ENCODE measurements at regions not wholly inside any gene's neighbourhood (a gene's known extent, or its start where the extent isn't known, plus 50 kb on each side); places are given as distances from the start of the nearest gene placed in this dataset.

- H3K9ac ChIP-seq (ENCODE audit: low read length) = no peak overlapping the region
- H3K4me3 ChIP-seq (ENCODE audit: low read length) = no peak overlapping the region
- no peak overlapping the region for H3K27ac ChIP-seq (ENCODE audit: low read length)
- DNase-seq = no peak
- no peaks in the 10 kb centered on the region for H3K79me2 ChIP-seq (ENCODE audit: low read length)
- H3K9me3 ChIP-seq (ENCODE audit: low read length) = no peaks in the 10 kb centered on the region
- no peaks in the 10 kb centered on the region for H4K20me1 ChIP-seq (ENCODE audit: insufficient read depth, low read depth, low read length)
- no peaks in the 10 kb centered on the region for H3K9me2 ChIP-seq (replicated peaks; ENCODE audit: insufficient read depth, low read length)
- H3K4me1 ChIP-seq (ENCODE audit: low read length) = no peaks in the 10 kb centered on the region
- no peaks in the 10 kb centered on the region for H3K27me3 ChIP-seq (ENCODE audit: low read length)
- no peak overlapping the region for H3K4me2 ChIP-seq (ENCODE audit: low read depth, low read length, poor library complexity, severe bottlenecking)
- no peaks in the 10 kb centered on the region for H3K36me3 ChIP-seq (ENCODE audit: insufficient read depth, low read length)
- no peak overlapping the region for H2AFZ ChIP-seq (ENCODE audit: low read length)
Measured at GRCh38 chr4:111676533-111676932, 468.7 kb upstream of the FAM241A start.

GRCh38 chr4:111678479-111678878, 466.8 kb upstream of the FAM241A start:
- Histone ChIP-seq H3K9me3 (ENCODE audit: low read length) (no peaks in the 10 kb centered on the region), H3K27me3 (ENCODE audit: low read length) (no peaks in the 10 kb centered on the region), H3K36me3 (ENCODE audit: insufficient read depth, low read length) (no peaks in the 10 kb centered on the region), H3K4me2 (ENCODE audit: low read depth, low read length, poor library complexity, severe bottlenecking) (no peak overlapping the region), H3K4me1 (ENCODE audit: low read length) (no peaks in the 10 kb centered on the region), H3K79me2 (ENCODE audit: low read length) (no peaks in the 10 kb centered on the region), H3K9ac (ENCODE audit: low read length) (no peak overlapping the region), H3K4me3 (ENCODE audit: low read length) (no peak overlapping the region), H3K27ac (ENCODE audit: low read length) (no peak overlapping the region), H2AFZ (ENCODE audit: low read length) (no peak overlapping the region), H3K9me2 (replicated peaks; ENCODE audit: insufficient read depth, low read length) (no peaks in the 10 kb centered on the region), H4K20me1 (ENCODE audit: insufficient read depth, low read depth, low read length) (no peaks in the 10 kb centered on the region)
- DNase-seq = no peak

- H3K4me3 ChIP-seq (ENCODE audit: low read length) = no peak overlapping the region
- no peak overlapping the region for H3K4me2 ChIP-seq (ENCODE audit: low read depth, low read length, poor library complexity, severe bottlenecking)
- H2AFZ ChIP-seq (ENCODE audit: low read length) = no peak overlapping the region
Measured at GRCh38 chr4:111678908-111679307, 466.3 kb upstream of the FAM241A start.

GRCh38 chr4:111681270-111681669, 464.0 kb upstream of the FAM241A start:
- no peaks in the 10 kb centered on the region for H3K4me1 ChIP-seq (ENCODE audit: low read length)
- no peaks in the 10 kb centered on the region for H3K9me2 ChIP-seq (replicated peaks; ENCODE audit: insufficient read depth, low read length)
- H3K4me3 ChIP-seq (ENCODE audit: low read length) = no peak overlapping the region
- no peak overlapping the region for H3K4me2 ChIP-seq (ENCODE audit: low read depth, low read length, poor library complexity, severe bottlenecking)
- H3K36me3 ChIP-seq (ENCODE audit: insufficient read depth, low read length) = no peaks in the 10 kb centered on the region
- H4K20me1 ChIP-seq (ENCODE audit: insufficient read depth, low read depth, low read length) = no peaks in the 10 kb centered on the region
- H2AFZ ChIP-seq (ENCODE audit: low read length) = no peak overlapping the region
- DNase-seq = no peak
- no peaks in the 10 kb centered on the region for H3K79me2 ChIP-seq (ENCODE audit: low read length)
- H3K27me3 ChIP-seq (ENCODE audit: low read length) = no peaks in the 10 kb centered on the region
- H3K27ac ChIP-seq (ENCODE audit: low read length) = no peak overlapping the region
- H3K9me3 ChIP-seq (ENCODE audit: low read length) = no peaks in the 10 kb centered on the region
- H3K9ac ChIP-seq (ENCODE audit: low read length) = no peak overlapping the region

More at GRCh38 chr4:111678908-111679307, 466.3 kb upstream of the FAM241A start:
- Histone ChIP-seq H3K27me3 (ENCODE audit: low read length) (no peaks in the 10 kb centered on the region), H3K9me3 (ENCODE audit: low read length) (no peaks in the 10 kb centered on the region), H4K20me1 (ENCODE audit: insufficient read depth, low read depth, low read length) (no peaks in the 10 kb centered on the region), H3K27ac (ENCODE audit: low read length) (no peak overlapping the region), H3K9ac (ENCODE audit: low read length) (no peak overlapping the region), H3K4me1 (ENCODE audit: low read length) (no peaks in the 10 kb centered on the region), H3K79me2 (ENCODE audit: low read length) (no peaks in the 10 kb centered on the region), H3K9me2 (replicated peaks; ENCODE audit: insufficient read depth, low read length) (no peaks in the 10 kb centered on the region), H3K36me3 (ENCODE audit: insufficient read depth, low read length) (no peaks in the 10 kb centered on the region)
- no peak for DNase-seq

GRCh38 chr4:111681751-111682150, 463.5 kb upstream of the FAM241A start:
- no peaks in the 10 kb centered on the region for H4K20me1 ChIP-seq (ENCODE audit: insufficient read depth, low read depth, low read length)

GRCh38 chr4:111685205-111685604, 460.0 kb upstream of the FAM241A start:
- Histone ChIP-seq H3K4me1 (ENCODE audit: low read length) (no peaks in the 10 kb centered on the region), H3K36me3 (ENCODE audit: insufficient read depth, low read length) (no peaks in the 10 kb centered on the region), H3K27me3 (ENCODE audit: low read length) (no peaks in the 10 kb centered on the region), H3K4me2 (ENCODE audit: low read depth, low read length, poor library complexity, severe bottlenecking) (no peak overlapping the region), H2AFZ (ENCODE audit: low read length) (no peak overlapping the region), H3K79me2 (ENCODE audit: low read length) (no peaks in the 10 kb centered on the region), H3K9me3 (ENCODE audit: low read length) (no peaks in the 10 kb centered on the region), H4K20me1 (ENCODE audit: insufficient read depth, low read depth, low read length) (no peaks in the 10 kb centered on the region), H3K9ac (ENCODE audit: low read length) (no peak overlapping the region), H3K4me3 (ENCODE audit: low read length) (no peak overlapping the region), H3K9me2 (replicated peaks; ENCODE audit: insufficient read depth, low read length) (no peaks in the 10 kb centered on the region), H3K27ac (ENCODE audit: low read length) (no peak overlapping the region)
- DNase-seq = no peak

More at GRCh38 chr4:111681751-111682150, 463.5 kb upstream of the FAM241A start:
- H3K79me2 ChIP-seq (ENCODE audit: low read length) = no peaks in the 10 kb centered on the region
- no peaks in the 10 kb centered on the region for H3K36me3 ChIP-seq (ENCODE audit: insufficient read depth, low read length)
- no peak overlapping the region for H3K9ac ChIP-seq (ENCODE audit: low read length)
- H3K4me2 ChIP-seq (ENCODE audit: low read depth, low read length, poor library complexity, severe bottlenecking) = no peak overlapping the region
- H3K9me2 ChIP-seq (replicated peaks; ENCODE audit: insufficient read depth, low read length) = no peaks in the 10 kb centered on the region
- H3K9me3 ChIP-seq (ENCODE audit: low read length) = no peaks in the 10 kb centered on the region
- H3K4me3 ChIP-seq (ENCODE audit: low read length) = no peak overlapping the region
- DNase-seq = no peak
- H3K27me3 ChIP-seq (ENCODE audit: low read length) = no peaks in the 10 kb centered on the region
- H3K4me1 ChIP-seq (ENCODE audit: low read length) = no peaks in the 10 kb centered on the region
- no peak overlapping the region for H2AFZ ChIP-seq (ENCODE audit: low read length)
- H3K27ac ChIP-seq (ENCODE audit: low read length) = no peak overlapping the region

- H3K27me3 ChIP-seq (ENCODE audit: low read length) = no peaks in the 10 kb centered on the region
- H4K20me1 ChIP-seq (ENCODE audit: insufficient read depth, low read depth, low read length) = no peaks in the 10 kb centered on the region
- H3K27ac ChIP-seq (ENCODE audit: low read length) = no peak overlapping the region
- H3K4me2 ChIP-seq (ENCODE audit: low read depth, low read length, poor library complexity, severe bottlenecking) = no peak overlapping the region
- no peaks in the 10 kb centered on the region for H3K9me3 ChIP-seq (ENCODE audit: low read length)
- H3K9me2 ChIP-seq (replicated peaks; ENCODE audit: insufficient read depth, low read length) = no peaks in the 10 kb centered on the region
- no peak for DNase-seq
- H3K4me3 ChIP-seq (ENCODE audit: low read length) = no peak overlapping the region
- H3K9ac ChIP-seq (ENCODE audit: low read length) = no peak overlapping the region
- no peaks in the 10 kb centered on the region for H3K79me2 ChIP-seq (ENCODE audit: low read length)
- H3K36me3 ChIP-seq (ENCODE audit: insufficient read depth, low read length) = no peaks in the 10 kb centered on the region
- no peak overlapping the region for H2AFZ ChIP-seq (ENCODE audit: low read length)
- H3K4me1 ChIP-seq (ENCODE audit: low read length) = no peaks in the 10 kb centered on the region
Measured at GRCh38 chr4:111689214-111689613, 456.0 kb upstream of the FAM241A start.

GRCh38 chr4:111689731-111690130, 455.5 kb upstream of the FAM241A start:
- Histone ChIP-seq H3K36me3 (ENCODE audit: insufficient read depth, low read length) (no peaks in the 10 kb centered on the region), H3K4me3 (ENCODE audit: low read length) (no peak overlapping the region), H3K9me2 (replicated peaks; ENCODE audit: insufficient read depth, low read length) (no peaks in the 10 kb centered on the region), H3K4me2 (ENCODE audit: low read depth, low read length, poor library complexity, severe bottlenecking) (no peak overlapping the region), H3K9ac (ENCODE audit: low read length) (no peak overlapping the region), H3K79me2 (ENCODE audit: low read length) (no peaks in the 10 kb centered on the region), H3K4me1 (ENCODE audit: low read length) (no peaks in the 10 kb centered on the region), H3K27ac (ENCODE audit: low read length) (no peak overlapping the region), H2AFZ (ENCODE audit: low read length) (no peak overlapping the region), H3K9me3 (ENCODE audit: low read length) (no peaks in the 10 kb centered on the region), H4K20me1 (ENCODE audit: insufficient read depth, low read depth, low read length) (no peaks in the 10 kb centered on the region), H3K27me3 (ENCODE audit: low read length) (no peaks in the 10 kb centered on the region)
- no peak for DNase-seq

GRCh38 chr4:111693758-111694157, 451.5 kb upstream of the FAM241A start:
- no peaks in the 10 kb centered on the region for H3K9me3 ChIP-seq (ENCODE audit: low read length)
- H3K4me3 ChIP-seq (ENCODE audit: low read length) = no peak overlapping the region
- no peak overlapping the region for H3K27ac ChIP-seq (ENCODE audit: low read length)
- H3K36me3 ChIP-seq (ENCODE audit: insufficient read depth, low read length) = no peaks in the 10 kb centered on the region
- H3K27me3 ChIP-seq (ENCODE audit: low read length) = no peaks in the 10 kb centered on the region
- DNase-seq = no peak
- H3K4me1 ChIP-seq (ENCODE audit: low read length) = no peaks in the 10 kb centered on the region
- H3K9me2 ChIP-seq (replicated peaks; ENCODE audit: insufficient read depth, low read length) = no peaks in the 10 kb centered on the region
- H2AFZ ChIP-seq (ENCODE audit: low read length) = no peak overlapping the region
- no peaks in the 10 kb centered on the region for H4K20me1 ChIP-seq (ENCODE audit: insufficient read depth, low read depth, low read length)
- H3K79me2 ChIP-seq (ENCODE audit: low read length) = no peaks in the 10 kb centered on the region
- no peak overlapping the region for H3K9ac ChIP-seq (ENCODE audit: low read length)
- no peak overlapping the region for H3K4me2 ChIP-seq (ENCODE audit: low read depth, low read length, poor library complexity, severe bottlenecking)

Measured in Karpas-422 (cell line).